Osteoblast (primary cell): ENCODE measurements at regions not wholly inside any gene's neighbourhood (a gene's known extent, or its start where the extent isn't known, plus 50 kb on each side); places are given as distances from the start of the nearest gene placed in this dataset.

Experiments used
- DNase-seq: peaks from one replicate; pipeline ENCODE4 v3.0.0; 2011; ENCODE audit warnings: low spot score, mixed read lengths; ENCODE audit not compliant: insufficient read length; ENCODE audit errors: missing footprints
- H2AFZ ChIP-seq: 2 replicates; pipeline ENCODE4 v1.6.0; 2011; ENCODE audit warnings: mild to moderate bottlenecking, low read length
- H3K27ac ChIP-seq: 2 replicates; pipeline ENCODE4 v1.5.1; 2011; ENCODE audit warnings: mild to moderate bottlenecking, low read depth, low read length, moderate library complexity
- H3K27me3 ChIP-seq: 2 replicates; pipeline ENCODE4 v1.6.0; 2012; ENCODE audit warnings: mild to moderate bottlenecking, control low read depth, inconsistent platforms, low read length, moderate library complexity; ENCODE audit not compliant: insufficient read depth
- H3K36me3 ChIP-seq: 2 replicates; pipeline ENCODE4 v1.5.1; 2011; ENCODE audit warnings: mild to moderate bottlenecking, low read length, control low read depth, moderate library complexity; ENCODE audit not compliant: insufficient read depth
- H3K4me1 ChIP-seq: 2 replicates; pipeline ENCODE4 v1.5.1; 2011; ENCODE audit warnings: mild to moderate bottlenecking, low read length, control low read depth, moderate library complexity; ENCODE audit not compliant: insufficient read depth
- H3K4me2 ChIP-seq: 2 replicates; pipeline ENCODE4 v1.6.0; 2011; ENCODE audit warnings: mild to moderate bottlenecking, low read length; ENCODE audit not compliant: insufficient read depth
- H3K4me3 ChIP-seq: fragments of 200-600 bp; sonication (generic); 3 replicates; pipeline ENCODE4 v1.5.1; 2012; ENCODE audit warnings: mild to moderate bottlenecking, low read length, inconsistent platforms; ENCODE audit not compliant: insufficient read depth
- H3K79me2 ChIP-seq: 2 replicates; pipeline ENCODE4 v1.6.0; 2012; ENCODE audit warnings: mild to moderate bottlenecking, low read length, control low read depth, inconsistent platforms; ENCODE audit not compliant: insufficient read depth
- H3K9me3 ChIP-seq: 2 replicates; pipeline ENCODE4 v1.5.1; 2011; ENCODE audit warnings: low read depth, low read length, control low read depth
- H4K20me1 ChIP-seq: 2 replicates; pipeline ENCODE4 v1.6.0; 2012; ENCODE audit warnings: mild to moderate bottlenecking, low read length, control low read depth; ENCODE audit not compliant: insufficient read depth
- TF ChIP-seq, protein P1 (sequence below): IDR thresholded peaks from 2 replicates; pipeline ENCODE4 v1.5.1; 2011; ENCODE audit warnings: mild to moderate bottlenecking, low read depth, low read length, moderate library complexity; ENCODE audit errors: extremely low read depth

DNA sequence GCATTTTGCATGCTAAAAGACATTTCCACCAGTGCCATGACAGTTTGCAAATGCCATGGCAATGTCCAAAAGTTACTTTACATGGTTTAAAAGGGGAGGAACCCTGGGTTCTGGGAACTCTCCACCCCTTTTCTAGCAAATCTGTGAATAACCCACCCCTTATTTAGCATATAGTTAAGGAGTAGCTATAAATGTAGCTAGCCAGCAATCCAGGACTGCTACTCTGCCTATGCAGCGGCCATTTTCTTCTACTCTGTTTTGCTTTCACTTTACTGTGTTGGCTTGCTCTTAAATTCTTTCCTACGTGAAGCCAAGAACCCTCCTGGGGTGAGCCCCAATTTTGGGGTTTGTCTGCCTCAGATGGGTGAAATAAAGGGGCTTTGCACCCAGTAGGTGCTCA lies 141.0 kb downstream of the PTPN11 start:
- H3K27ac ChIP-seq: no peak overlapping the region
- no peaks in the 10 kb centered on the region for H3K9me3 ChIP-seq
- H3K4me3 ChIP-seq: peak overlapping the region; percentile 47
- H3K4me1 ChIP-seq: no peaks in the 10 kb centered on the region
- H3K4me2 ChIP-seq: peak overlapping the region; percentile 63
- DNase-seq: no peak
- no peaks in the 10 kb centered on the region for H3K27me3 ChIP-seq
- no peaks in the 10 kb centered on the region for H4K20me1 ChIP-seq
- peak overlapping the region; percentile 67 for H2AFZ ChIP-seq
- TF ChIP-seq, protein P1, sequence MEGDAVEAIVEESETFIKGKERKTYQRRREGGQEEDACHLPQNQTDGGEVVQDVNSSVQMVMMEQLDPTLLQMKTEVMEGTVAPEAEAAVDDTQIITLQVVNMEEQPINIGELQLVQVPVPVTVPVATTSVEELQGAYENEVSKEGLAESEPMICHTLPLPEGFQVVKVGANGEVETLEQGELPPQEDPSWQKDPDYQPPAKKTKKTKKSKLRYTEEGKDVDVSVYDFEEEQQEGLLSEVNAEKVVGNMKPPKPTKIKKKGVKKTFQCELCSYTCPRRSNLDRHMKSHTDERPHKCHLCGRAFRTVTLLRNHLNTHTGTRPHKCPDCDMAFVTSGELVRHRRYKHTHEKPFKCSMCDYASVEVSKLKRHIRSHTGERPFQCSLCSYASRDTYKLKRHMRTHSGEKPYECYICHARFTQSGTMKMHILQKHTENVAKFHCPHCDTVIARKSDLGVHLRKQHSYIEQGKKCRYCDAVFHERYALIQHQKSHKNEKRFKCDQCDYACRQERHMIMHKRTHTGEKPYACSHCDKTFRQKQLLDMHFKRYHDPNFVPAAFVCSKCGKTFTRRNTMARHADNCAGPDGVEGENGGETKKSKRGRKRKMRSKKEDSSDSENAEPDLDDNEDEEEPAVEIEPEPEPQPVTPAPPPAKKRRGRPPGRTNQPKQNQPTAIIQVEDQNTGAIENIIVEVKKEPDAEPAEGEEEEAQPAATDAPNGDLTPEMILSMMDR: no peak
- H3K79me2 ChIP-seq: no peaks in the 10 kb centered on the region
- H3K36me3 ChIP-seq: no peaks in the 10 kb centered on the region

DNA sequence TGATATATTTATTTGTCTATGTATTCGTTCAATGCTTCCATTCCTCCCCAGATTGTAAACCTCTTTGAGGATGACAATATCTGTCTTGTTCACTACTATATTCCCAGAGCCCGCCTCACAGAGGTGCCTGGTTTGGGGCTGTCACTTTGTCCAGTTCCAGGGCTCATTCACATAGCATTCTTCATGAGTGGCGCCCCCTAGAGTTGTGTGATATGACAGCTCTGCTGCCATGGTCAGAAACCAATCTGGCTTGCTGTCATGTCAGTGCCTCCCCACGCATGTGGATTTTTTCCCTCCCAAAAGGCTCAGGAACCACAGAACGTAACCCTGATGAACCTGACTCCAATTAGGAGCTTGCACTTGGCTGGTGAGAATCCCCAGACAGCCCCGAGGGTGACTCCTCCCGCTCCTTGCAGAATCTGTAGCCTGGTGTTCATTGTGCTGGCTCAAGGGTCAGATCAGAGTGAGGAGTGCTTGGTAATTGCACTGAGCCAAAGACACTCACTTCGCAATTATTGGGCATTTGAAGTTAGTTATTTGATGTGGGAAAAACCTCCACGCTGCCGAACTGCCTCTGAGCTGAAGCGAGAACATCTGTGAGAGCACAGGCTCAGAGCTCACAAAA lies 145.5 kb downstream of the PTPN11 start:
- Histone ChIP-seq H4K20me1 (no peaks in the 10 kb centered on the region), H3K79me2 (no peaks in the 10 kb centered on the region), H3K27me3 (no peaks in the 10 kb centered on the region), H3K4me3 (no peak overlapping the region), H3K27ac (no peak overlapping the region), H3K4me1 (no peaks in the 10 kb centered on the region), H2AFZ (no peak overlapping the region), H3K4me2 (no peak overlapping the region), H3K36me3 (no peaks in the 10 kb centered on the region), H3K9me3 (no peaks in the 10 kb centered on the region)
- DNase-seq: no peak
- TF ChIP-seq, protein P1: no peak

DNA sequence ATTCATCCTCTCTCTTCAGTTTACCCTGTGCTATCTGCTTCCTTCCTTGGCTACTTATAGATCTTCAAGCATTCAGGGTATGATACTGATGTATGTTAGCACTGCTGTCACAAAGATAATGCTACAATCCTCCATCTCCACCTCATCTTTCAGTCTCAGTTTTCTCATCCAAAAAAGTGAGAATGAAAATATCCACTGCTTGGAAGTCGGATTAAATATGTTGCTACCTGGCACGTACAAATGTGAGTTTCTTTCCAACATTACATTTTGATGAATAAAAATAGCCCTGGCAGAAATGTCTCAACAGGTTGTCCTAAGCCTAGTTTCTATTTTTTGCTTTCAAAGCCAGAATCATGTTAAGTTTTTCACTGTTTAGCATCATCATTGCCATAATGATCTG lies 149.9 kb downstream of the PTPN11 start:
- Histone ChIP-seq H4K20me1 (no peaks in the 10 kb centered on the region), H2AFZ (no peak overlapping the region), H3K79me2 (no peaks in the 10 kb centered on the region), H3K4me3 (no peak overlapping the region), H3K4me1 (no peaks in the 10 kb centered on the region), H3K36me3 (no peaks in the 10 kb centered on the region), H3K9me3 (no peaks in the 10 kb centered on the region), H3K4me2 (no peak overlapping the region), H3K27me3 (no peaks in the 10 kb centered on the region), H3K27ac (no peak overlapping the region)
- no peak for DNase-seq
- TF ChIP-seq, protein P1: no peak

DNA sequence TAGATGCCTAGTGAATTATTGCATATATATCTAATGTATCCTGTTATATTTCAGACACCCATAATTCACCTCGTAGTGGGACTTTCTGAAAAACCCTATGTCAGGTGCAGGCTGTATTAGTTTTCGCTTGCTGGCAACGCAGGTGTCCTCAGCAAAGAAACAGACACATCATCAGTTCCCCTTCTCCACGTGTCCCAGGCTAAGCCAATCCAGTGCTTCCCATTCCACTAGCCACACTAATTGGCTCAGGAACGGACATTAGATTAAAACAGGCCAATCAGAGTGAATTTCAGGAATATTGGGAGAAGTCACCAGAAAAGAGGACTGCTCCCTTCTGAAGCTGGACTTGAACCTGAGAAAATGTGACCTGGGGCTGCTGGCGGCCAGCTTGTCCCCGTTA lies 151.3 kb downstream of the PTPN11 start:
- Histone ChIP-seq H2AFZ (no peak overlapping the region), H3K9me3 (no peaks in the 10 kb centered on the region), H4K20me1 (no peaks in the 10 kb centered on the region), H3K4me3 (no peak overlapping the region), H3K4me1 (no peaks in the 10 kb centered on the region), H3K27ac (no peak overlapping the region), H3K36me3 (no peaks in the 10 kb centered on the region), H3K79me2 (no peaks in the 10 kb centered on the region), H3K27me3 (peaks cover 2% of the 10 kb centered on the region), H3K4me2 (no peak overlapping the region)
- DNase-seq: no peak
- TF ChIP-seq, protein P1: no peak
